ENCODE measurements at regions not wholly inside any gene's neighbourhood (a gene's known extent, or its start where the extent isn't known, plus 50 kb on each side); places are given as distances from the start of the nearest gene placed in this dataset.

DNA sequence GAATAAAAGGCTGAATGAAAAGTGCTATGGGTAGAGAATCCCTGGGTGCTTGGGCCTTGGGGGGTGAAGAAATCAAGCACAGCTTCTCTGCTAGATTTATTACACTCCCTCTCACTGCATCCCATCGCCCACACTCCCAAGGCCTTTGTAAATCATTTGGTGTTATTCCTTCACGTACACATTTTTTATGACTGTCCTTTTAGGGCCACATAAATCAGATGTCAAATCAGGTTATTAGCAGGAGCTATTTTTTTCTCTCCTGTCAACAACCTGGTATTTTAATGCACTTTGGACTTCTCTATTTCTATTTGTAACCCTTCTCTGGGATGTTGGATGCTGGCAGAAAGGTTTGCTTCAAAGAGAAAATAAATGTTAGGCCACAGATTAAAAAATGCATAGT is 408.8 kb downstream of the INSC start:
- TF ChIP-seq GATA3 (IDR thresholded peaks at IDR 0.05; ENCODE audit: low read depth, low read length) (no peak), GATA2 (IDR thresholded peaks at IDR 0.05; ENCODE audit: low read depth, low read length) (no peak)

DNA sequence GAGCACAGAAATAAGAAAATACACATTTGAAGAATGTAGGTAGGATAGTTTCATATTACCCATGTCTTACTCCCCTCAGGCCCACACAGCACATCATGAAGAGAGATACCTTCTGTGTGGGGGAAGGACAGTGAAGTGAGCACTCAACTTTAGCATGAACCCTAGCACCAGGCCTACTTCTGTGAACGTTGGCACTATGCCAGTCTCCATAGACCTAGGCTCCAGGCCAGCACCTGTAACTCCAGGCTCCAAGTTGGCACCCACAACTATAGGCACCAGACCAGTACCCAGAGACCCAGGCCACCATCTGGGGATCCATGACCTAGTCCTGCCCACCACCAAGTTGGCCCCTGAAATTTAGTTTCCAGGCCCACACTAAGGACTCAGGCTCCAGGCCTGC is 410.9 kb downstream of the INSC start:
- TF ChIP-seq GATA3 (IDR thresholded peaks at IDR 0.05; ENCODE audit: low read depth, low read length) (no peak), GATA2 (IDR thresholded peaks at IDR 0.05; ENCODE audit: low read depth, low read length) (no peak)

DNA sequence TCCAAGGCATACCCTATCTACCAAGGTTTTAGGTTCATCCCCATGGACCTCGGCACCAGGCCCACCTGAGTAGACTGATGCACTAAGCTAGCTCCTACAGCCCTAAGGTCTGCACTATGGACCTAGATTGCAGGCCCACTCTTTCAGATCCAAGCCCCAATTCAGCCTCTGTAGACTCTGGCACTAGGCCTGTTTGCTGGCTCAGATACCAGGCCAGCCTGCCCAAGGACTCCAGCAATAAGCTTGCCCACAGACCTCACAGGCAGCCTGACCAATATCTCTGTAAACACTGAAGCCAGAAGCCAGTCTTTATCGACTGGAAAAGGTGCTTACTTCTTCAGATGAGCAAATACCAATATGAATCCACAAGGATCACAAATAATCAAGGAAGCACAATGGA is 411.3 kb downstream of the INSC start:
- TF ChIP-seq GATA2 (IDR thresholded peaks at IDR 0.05; ENCODE audit: low read depth, low read length): no peak

DNA sequence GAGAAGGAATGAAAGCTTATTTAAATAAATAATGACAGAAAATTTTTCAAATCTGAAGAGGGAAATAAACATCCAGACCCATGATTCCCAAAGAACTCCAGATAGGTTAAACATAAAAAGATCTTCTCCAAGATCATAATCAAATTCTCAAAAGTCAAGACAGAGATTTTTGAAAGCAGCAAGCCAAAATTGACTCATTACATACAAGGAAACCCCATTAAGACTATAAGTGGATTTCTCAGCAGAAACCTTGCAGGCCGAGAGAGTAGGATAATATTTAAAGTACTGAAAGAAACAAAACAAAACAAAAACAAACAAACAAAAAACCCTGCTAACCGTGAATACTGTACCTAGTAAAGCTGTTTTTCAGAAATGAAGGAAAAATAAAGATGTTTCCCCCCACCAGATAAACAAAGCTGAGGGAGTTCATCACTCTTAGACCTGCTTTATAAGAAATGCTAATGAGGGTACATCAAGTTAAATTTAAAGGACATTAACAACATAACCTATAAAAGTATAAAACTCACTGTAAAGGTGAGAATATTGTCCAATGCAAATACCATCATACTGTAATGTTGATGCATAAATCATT is 412.2 kb downstream of the INSC start:
- no peak for TF ChIP-seq GATA2 (IDR thresholded peaks at IDR 0.05; ENCODE audit: low read depth, low read length)
- no peak for TF ChIP-seq GATA3 (IDR thresholded peaks at IDR 0.05; ENCODE audit: low read depth, low read length)

DNA sequence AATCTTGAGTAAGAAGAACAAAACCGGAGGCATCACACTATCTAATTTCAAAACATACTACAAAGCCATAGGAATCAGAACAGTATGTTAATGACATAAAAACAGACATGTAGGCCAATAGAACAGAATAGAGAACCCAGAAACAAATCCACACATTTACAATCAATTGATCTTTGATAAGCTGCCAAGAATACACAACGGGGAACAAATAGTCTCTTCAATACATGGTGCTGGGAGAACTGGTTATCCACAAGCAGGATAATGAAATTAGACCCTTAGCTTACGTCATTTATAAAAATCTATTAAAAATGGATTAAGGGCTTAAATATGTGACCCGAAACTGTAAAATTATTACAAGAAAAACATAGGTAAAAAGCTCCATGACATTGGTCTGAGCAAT is 417.7 kb downstream of the INSC start:
- no peak for TF ChIP-seq GATA2 (IDR thresholded peaks at IDR 0.05; ENCODE audit: low read depth, low read length)
- no peak for TF ChIP-seq GATA3 (IDR thresholded peaks at IDR 0.05; ENCODE audit: low read depth, low read length)

DNA sequence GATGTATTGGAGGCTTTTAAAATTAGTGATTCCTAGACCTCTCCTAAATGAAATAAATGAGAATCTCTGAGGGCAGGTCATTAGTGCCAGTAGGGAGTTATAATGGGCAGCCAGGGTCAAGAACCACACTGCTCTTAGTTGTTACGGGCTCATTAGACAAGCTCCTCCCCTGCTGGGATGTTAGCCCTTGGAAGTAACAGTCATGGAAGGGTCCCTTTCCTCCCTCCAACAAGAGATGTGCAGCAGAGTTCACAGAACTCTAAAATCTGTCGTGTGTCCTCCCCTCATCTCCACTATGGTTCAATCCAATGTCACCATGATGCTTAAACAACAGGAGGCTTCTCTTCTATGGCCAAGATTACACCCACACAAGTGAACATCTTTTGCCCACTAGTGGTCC is 419.5 kb downstream of the INSC start:
- no peak for TF ChIP-seq GATA3 (IDR thresholded peaks at IDR 0.05; ENCODE audit: low read depth, low read length)
- no peak for TF ChIP-seq GATA2 (IDR thresholded peaks at IDR 0.05; ENCODE audit: low read depth, low read length)

DNA sequence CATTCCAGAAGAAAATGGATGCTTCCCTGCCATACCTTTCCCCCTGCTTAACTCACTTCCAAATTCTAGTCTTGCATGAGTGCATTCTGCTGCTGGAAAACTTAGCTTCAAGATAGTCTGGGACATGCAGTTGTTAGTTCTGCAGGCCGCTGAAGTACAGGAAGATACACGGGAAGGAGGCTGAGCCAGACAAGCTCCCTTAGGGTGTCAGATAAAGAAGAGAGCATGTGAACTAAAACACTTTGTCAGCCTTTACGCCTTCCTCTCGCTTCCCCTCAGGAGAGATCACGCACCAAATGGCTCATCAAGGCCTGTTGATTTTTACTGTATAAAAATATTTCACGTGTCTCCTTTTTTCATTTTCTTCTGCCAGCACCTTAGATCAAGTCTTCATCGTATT is 420.7 kb downstream of the INSC start:
- TF ChIP-seq GATA2 (IDR thresholded peaks at IDR 0.05; ENCODE audit: low read depth, low read length) (no peak), GATA3 (IDR thresholded peaks at IDR 0.05; ENCODE audit: low read depth, low read length) (no peak)

DNA sequence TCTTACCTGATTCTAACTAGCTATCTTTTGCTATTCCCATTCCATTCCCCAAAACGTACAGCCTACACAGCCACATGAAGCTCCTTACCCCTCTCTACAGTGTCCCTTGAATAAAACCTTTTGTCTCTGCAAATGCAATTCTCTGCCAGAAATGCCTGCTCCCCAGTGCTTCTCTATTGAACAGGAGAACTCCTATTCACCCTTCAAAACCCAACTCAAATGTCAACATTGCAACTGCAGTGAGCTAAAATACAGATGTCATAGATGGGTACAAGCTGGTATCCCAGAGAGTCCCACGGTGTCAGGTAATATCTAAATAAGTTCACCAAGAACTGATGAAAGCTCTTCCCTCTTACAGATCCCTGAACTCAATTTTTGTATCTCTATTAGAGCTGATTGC is 421.7 kb downstream of the INSC start:
- TF ChIP-seq GATA3 (IDR thresholded peaks at IDR 0.05; ENCODE audit: low read depth, low read length) (no peak), GATA2 (IDR thresholded peaks at IDR 0.05; ENCODE audit: low read depth, low read length) (no peak)

DNA sequence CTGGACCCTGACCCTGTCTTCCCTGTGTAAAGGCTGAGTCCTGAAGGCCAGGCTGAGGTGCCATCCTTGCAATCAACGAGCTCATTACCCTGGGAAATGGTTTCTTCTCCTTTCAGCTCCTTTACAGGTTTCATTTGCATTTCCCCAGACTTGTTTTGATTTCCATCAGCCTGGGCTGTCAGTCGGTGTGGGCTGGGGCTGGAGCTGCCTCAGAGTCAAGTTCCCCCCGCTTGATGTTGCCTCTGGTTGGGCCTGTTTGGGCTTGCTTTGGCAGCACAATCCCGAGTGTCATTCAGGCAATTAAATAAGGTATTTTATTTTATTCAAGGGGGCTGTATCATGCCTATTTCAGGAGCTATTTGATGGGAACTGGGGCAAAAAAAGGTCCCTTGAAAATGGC is 424.9 kb downstream of the INSC start:
- TF ChIP-seq GATA3 (IDR thresholded peaks at IDR 0.05; ENCODE audit: low read depth, low read length): no peak
- no peak for TF ChIP-seq GATA2 (IDR thresholded peaks at IDR 0.05; ENCODE audit: low read depth, low read length)

DNA sequence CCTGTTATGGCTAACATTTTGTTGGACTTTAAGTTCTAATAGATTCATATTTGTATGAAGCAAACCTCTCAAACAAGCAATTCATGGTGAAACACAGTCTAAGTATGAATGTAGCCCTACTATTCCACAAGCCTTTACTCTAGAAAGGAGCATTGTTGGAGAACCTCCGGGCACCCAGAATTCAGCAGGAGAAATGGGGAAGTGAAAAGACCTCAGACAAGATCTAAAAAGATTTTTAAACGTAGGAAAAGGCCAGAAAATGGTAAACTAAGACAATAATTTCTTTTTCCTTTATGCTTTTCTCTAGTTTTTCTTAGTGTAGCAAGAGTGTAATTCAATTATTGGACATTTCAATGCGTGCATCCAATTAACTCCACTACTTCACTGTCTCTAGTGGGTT is 426.4 kb downstream of the INSC start:
- TF ChIP-seq GATA3 (IDR thresholded peaks at IDR 0.05; ENCODE audit: low read depth, low read length) (no peak), GATA2 (IDR thresholded peaks at IDR 0.05; ENCODE audit: low read depth, low read length) (no peak)

DNA sequence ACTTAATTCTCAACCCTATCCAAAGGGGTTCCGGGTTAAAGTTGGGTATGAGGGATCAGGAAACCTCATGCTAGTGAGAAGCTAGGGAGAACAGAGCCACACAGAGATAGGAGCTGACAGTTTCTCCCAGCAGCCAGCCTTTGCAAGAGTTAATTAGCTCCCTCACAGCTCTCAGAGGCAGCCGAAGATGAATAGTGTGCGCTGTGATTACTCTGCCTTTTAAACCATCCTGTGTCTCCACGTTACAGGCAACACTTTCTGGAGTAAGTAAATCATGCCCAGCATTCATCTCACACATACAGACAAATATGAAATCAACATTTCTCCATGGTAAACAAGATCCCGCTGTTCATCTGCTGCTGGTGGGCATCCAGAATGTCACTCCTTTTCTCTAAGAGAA is 429.6 kb downstream of the INSC start:
- TF ChIP-seq GATA3 (IDR thresholded peaks at IDR 0.05; ENCODE audit: low read depth, low read length): no peak
- no peak for TF ChIP-seq GATA2 (IDR thresholded peaks at IDR 0.05; ENCODE audit: low read depth, low read length)

DNA sequence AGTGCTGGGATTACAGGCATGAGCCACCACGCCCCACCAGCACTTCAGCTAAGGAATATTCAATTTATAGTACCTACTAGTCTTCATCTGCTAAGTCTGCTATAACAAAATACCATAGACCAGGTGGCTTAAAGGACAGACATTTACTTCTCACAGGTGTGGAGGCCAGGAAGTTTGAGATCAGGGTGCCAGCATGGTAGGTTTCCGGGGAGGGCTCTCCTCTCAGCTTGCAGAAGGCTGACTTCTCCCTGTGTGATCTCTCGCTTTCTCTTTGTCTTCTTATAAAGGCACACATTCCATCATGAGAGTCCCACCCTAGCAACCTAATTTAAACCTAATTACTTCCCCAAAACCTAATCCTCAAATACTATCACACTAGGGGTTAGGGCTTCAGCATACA is 433.0 kb downstream of the INSC start:
- TF ChIP-seq GATA3 (IDR thresholded peaks at IDR 0.05; ENCODE audit: low read depth, low read length) (no peak), GATA2 (IDR thresholded peaks at IDR 0.05; ENCODE audit: low read depth, low read length) (no peak)

DNA sequence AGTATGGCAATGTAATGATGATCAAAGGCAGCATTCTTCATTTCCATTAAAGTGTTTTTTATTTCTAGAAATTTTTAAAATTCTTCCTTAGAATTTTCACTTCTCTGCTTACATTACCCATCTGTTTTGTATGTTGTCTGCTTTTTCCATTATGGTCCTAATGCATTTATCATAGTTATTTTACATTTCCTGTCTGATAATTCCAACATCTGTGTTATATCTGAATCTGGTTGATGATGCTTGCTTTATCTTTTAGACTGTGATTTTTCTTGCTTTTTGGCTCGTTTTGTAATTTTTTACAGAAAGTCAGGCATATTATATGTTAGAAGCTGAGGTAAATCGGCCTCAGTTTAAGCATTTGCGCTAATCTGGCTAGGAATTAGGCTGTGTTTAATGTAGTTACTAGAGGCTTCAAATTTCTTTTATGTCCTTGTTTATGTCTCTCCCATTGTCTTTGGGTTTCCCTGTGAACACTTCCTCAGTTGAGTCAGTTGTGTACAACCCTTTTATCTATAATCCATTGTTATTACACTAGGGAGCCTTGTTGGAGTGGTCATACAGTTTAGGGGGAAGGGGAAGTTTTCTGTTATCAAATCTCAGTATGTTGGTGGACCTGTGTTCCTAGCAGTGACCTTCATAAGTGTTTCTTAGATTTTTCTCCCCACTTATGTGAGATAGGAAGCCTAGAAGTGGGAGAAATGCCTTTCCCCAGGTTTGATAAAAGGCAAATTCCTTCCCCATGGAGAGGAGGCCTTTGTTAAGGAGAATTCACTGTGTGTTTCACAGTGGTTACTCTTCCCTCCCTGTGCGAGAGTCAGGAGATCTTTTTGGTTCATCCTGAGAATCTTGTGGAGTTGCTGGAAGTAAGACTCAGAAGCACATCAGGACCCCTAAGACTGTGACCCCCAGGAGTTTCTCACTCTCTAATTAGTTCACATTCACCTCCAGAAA is 437.5 kb downstream of the INSC start:
- TF ChIP-seq GATA3 (IDR thresholded peaks at IDR 0.05; ENCODE audit: low read depth, low read length) (no peak), GATA2 (IDR thresholded peaks at IDR 0.05; ENCODE audit: low read depth, low read length) (no peak)

DNA sequence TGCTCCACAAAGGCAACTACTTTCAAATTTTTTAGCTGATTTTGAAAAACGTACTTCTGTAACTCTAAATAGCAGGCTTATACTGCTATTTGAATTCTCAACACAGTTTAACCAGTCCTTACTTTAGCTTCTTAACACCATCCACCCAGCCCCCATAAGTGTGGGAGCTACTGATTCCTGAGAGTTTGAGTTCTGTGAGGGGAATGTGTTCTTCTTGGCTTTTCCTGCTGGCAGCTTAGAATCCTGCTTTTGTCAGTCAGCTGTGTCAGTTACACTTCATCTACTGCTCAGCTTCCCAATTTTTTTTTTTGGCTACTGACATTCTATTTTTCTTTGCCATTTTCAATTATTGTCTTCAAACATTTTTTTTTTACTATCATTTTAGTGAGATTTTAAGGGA is 440.4 kb downstream of the INSC start:
- no peak for TF ChIP-seq GATA3 (IDR thresholded peaks at IDR 0.05; ENCODE audit: low read depth, low read length)
- TF ChIP-seq GATA2 (IDR thresholded peaks at IDR 0.05; ENCODE audit: low read depth, low read length): no peak

All from SH-SY5Y (cell line).